HG02870 (cell line): ENCODE measurements at regions not wholly inside any gene's neighbourhood (a gene's known extent, or its start where the extent isn't known, plus 50 kb on each side); places are given as distances from the start of the nearest gene placed in this dataset.

Experiments used
- ATAC-seq: cut with Tn5 transposase; IDR thresholded peaks from one replicate; pipeline ENCODE4 v1.9.1; 2021; ENCODE audit warnings: mild to moderate bottlenecking, moderate library complexity; ENCODE audit not compliant: unreplicated experiment

- no peak for ATAC-seq
Measured at GRCh38 chr16:86052115-86052670, 153.2 kb downstream of the IRF8 start.

- ATAC-seq: no peak
Measured at GRCh38 chr16:86052926-86053325, 154.0 kb downstream of the IRF8 start.

GRCh38 chr16:86059253-86060171, 160.6 kb downstream of the IRF8 start:
- no peak for ATAC-seq

GRCh38 chr16:86060381-86061317, 161.7 kb downstream of the IRF8 start:
- no peak for ATAC-seq

DNA sequence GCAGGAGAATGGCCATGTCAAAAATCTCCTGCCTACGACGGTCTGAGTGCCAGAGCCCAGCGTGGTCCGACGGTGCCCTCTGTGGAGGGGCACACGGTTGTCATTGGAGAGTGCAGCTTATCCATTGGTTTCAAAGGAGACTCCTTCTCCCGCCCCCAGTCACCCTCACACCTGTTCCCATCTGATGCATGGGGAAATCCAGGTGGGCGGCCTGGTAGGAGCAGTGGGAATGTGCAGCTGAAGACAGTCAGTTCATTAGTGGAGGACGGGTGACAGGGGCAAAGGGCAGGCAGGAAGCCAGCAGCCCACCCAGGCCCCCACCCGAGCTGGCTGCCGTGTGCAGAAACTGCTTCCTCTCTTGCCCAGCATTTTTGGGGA, 162.3 kb downstream of the IRF8 start:
- ATAC-seq: no peak

- no peak for ATAC-seq
Measured at GRCh38 chr16:86061721-86062120, 162.8 kb downstream of the IRF8 start.

GRCh38 chr16:86062271-86062965, 163.5 kb downstream of the IRF8 start:
- no peak for ATAC-seq

- no peak for ATAC-seq
Measured at GRCh38 chr16:86063760-86064405, 164.9 kb downstream of the IRF8 start.

- no peak for ATAC-seq
Measured at GRCh38 chr16:86064431-86065250, 165.7 kb downstream of the IRF8 start.

GRCh38 chr16:86065711-86066110, 166.7 kb downstream of the IRF8 start:
- no peak for ATAC-seq

DNA sequence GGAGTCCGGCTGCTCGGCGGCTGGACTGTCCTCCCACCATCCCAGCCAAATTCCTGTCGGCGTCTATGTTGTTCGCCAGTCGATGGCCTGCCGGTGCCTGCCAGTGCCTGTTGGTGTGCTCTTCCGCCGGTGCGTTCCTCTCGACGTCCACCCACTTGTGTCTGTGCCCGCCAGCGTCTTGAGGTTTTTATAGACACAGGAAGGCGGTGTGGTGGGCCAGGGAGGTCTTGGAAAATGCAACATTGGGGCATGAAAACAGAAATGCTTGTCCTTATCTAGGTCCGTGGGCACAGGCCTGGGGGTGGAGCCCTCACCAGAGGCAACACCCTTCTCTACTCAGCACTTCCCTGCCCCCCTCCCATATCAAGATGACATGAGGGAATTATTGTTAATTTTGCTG, 167.8 kb downstream of the IRF8 start:
- ATAC-seq: no peak

GRCh38 chr16:86067516-86067915, 168.6 kb downstream of the IRF8 start:
- ATAC-seq: no peak

DNA sequence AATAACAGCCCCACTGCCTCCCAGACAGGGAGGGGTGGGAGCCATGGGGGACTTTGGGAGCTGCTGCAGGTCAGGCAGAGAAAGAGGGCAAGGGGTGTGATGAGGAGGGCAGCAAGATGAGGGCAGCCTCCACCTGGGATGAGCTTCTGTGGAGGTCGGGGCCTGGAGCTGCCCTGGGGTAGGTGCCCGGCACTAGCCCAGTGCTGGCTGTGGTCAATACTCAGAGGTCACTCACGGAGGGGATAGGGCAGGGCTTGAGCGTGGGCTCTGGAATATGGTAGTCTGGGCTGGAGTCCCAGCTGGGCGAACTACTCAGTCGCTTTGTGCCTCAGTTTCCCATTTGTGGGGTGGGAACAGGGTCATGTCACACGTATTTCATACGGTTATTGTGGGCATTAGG, 169.0 kb downstream of the IRF8 start:
- ATAC-seq: no peak

GRCh38 chr16:86068722-86069121, 169.8 kb downstream of the IRF8 start:
- ATAC-seq: no peak

GRCh38 chr16:86069736-86070298, 170.9 kb downstream of the IRF8 start:
- ATAC-seq: no peak

GRCh38 chr16:86070484-86070883, 171.5 kb downstream of the IRF8 start:
- no peak for ATAC-seq

GRCh38 chr16:86070971-86071370, 172.0 kb downstream of the IRF8 start:
- ATAC-seq: no peak

- ATAC-seq: no peak
Measured at GRCh38 chr16:86071611-86072240, 172.8 kb downstream of the IRF8 start.
